ENCODE measurements at regions not wholly inside any gene's neighbourhood (a gene's known extent, or its start where the extent isn't known, plus 50 kb on each side); places are given as distances from the start of the nearest gene placed in this dataset.

GRCh38 chr11:57103899-57104605 is 77.7 kb upstream of the LRRC55 start:
- no peak for DNase-seq (ENCODE audit: low spot score)

DNA sequence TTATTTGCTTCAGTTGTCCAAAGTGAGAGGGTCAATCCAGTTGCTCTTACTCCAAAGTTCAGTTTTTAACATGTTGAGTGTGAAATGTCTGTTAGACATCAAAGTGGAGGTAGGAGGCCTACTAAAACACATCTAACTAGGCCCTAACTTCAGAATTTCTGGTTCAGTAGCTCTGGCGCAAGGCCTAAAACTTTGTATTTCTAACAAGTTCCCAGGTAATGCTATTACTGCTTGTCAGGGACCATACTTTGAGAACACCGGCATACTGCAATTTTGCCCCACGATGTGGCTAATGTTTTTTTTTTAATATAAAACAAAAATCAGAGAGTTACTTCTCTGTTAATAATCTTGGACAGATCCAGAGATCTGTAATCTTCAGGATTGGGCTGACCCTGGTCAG is 72.4 kb upstream of the LRRC55 start:
- DNase-seq (ENCODE audit: low spot score): no peak

DNA sequence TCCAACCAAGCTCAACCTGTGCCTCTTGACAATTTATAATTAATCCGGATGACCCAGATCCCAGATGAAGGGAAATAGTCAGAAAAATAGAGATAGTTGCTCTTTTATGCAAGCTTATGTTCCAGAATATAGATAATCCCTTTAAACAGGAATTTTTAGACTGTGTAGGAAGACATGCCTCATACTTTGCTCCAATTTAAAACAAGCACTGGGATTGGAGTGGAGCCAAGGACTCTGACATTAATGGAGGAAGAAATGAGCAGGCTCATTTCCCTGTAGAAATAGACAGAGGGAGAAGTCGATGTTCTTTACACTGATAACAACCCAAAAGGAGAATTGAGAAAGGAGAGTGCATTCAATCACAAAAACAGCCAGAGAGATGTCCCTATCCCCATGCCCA is 70.1 kb upstream of the LRRC55 start:
- no peak for DNase-seq (ENCODE audit: low spot score)

DNA sequence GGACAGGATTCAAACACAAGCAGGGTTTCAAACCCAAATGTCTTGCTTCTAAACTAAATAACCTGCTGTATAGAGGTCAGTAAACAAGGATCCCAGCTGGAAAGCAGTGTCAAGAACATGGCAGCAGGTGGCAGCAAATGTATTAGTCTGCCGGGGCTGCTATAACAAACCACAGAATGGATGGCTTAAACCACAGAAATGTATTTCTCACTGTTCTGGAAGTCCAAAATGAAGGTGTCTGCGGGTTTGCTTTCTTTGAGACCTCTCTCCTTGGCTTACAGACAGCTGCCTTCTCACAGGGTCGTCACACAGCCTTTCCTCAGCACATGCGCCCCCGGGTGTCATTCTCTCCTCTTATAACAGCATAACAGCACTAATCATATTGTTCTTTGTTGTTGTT is 65.1 kb upstream of the LRRC55 start:
- DNase-seq (ENCODE audit: low spot score): no peak

DNA sequence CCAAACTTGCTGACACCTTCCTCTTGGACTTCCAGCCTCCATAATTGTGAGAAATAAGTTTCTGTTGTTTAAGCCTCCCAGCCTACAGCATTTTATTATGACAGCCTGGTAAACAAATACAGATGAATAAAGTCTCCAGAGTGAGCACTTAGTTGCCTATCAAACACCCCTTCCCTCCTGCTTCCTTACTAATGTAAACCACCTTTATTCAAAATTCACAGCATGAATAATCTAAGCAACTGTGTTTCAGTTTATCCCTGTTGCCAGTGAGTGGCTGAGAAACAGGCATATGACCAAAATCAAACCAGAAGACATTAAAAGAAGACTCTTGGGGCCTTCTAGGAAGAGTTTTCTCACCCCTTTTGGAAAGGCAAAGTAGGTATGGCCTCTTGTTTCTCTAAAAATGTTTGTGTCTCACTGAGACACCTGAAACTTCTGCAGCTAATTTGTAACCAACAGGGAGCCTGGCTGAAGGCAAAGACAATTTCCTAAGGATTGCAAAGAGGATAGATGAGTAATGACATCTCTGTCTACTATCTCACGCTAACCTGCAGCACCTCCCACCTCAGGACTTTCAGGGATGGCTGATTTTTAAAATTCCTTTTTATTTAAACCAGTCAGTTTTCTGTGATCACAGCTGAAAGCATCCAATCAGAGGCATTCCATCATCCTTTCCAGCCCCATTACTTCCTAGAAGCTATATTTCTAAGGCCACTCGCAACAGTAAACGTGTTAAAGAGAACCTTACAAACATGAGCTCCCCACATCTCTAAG is 61.4 kb upstream of the LRRC55 start:
- no peak for DNase-seq (ENCODE audit: low spot score)

DNA sequence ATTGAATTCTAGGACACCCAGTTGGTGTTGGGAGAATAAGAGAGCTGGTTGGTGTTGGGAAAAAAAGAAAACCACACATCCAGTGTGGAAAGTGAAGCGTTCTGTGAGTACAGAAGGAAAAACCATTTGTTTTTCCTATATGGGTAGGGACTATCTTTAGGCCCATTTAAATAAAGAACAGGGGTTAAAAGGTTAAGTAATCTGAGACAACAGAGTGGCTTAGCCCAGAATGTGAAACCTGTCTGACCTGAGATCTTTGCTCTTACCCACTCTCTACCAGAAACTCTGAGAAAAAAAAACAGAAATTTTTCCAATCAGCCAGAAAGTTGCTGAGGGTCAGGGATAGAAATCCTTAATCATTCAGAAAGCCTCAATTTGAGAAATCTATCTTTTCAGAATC is 59.8 kb upstream of the LRRC55 start:
- no peak for DNase-seq (ENCODE audit: low spot score)

DNA sequence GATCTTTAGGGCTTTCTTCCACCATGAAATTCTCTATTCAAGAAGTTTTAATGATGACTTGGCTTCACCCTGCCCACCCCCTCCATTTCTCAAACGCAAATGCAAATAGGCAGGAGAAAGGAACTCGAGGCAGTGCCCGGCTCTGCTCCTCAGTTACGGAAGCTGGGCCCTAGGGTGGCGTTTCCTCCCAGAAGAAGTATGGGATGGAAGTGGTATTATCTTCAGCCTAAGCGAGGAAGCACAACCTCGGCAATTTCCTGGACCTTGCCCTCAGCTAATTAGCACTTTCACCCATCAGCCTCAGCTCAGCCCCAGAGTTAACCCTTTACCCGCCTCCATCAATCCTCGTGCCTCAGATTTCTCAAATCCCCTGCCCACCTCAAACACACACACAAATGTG is 58.2 kb upstream of the LRRC55 start:
- DNase-seq (ENCODE audit: low spot score): no peak

DNA sequence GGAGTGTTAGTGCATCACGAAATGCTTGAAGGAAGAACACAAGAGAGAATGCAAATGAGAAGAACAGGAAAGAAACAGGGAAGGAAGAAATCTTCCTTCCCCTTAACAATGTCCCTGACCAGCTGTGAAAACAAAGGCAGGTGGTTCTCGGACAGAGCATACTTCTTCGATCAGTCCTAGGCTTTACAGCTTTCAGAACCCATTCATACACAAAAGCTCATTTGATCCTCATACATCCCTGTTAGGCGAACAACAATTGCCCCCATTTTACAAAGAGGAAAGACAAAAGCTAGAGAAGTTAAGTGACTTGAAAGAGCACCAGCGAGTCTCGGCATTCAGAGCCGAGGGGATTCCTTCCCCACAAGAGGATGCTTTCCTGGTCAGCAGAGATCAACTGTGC is 57.2 kb upstream of the LRRC55 start:
- no peak for DNase-seq (ENCODE audit: low spot score)

- DNase-seq (ENCODE audit: low spot score): no peak
Measured at GRCh38 chr11:57124917-57125316, 56.8 kb upstream of the LRRC55 start.

GRCh38 chr11:57126766-57127400 is 54.9 kb upstream of the LRRC55 start:
- no peak for DNase-seq (ENCODE audit: low spot score)

- DNase-seq (ENCODE audit: low spot score): peak; percentile 51
Measured at GRCh38 chr11:57131080-57131790, 50.5 kb upstream of the LRRC55 start.

Data from ureter (tissue), 1 donor.